ENCODE measurements at regions not wholly inside any gene's neighbourhood (a gene's known extent, or its start where the extent isn't known, plus 50 kb on each side); places are given as distances from the start of the nearest gene placed in this dataset.
"Not testable (repeated sequence)": the region's sequence is repeated elsewhere in the genome, so short reads cannot be mapped to it uniquely, and the experiment has no call there.

GRCh38 chr21:10361214-10361736, 160.1 kb upstream of the TPTE start:
- H3K4me3 ChIP-seq; H4K20me1 ChIP-seq (ENCODE audit: insufficient read depth, poor library complexity, severe bottlenecking); H3K9me2 ChIP-seq (replicated peaks; ENCODE audit: insufficient read depth); H3K4me2 ChIP-seq; H3K79me2 ChIP-seq; H3K4me1 ChIP-seq (ENCODE audit: insufficient read depth); H3K36me3 ChIP-seq (replicated peaks; ENCODE audit: insufficient read depth, low read depth); DNase-seq (ENCODE audit: low spot score); H2AFZ ChIP-seq; H3K27me3 ChIP-seq; H3K27ac ChIP-seq: not testable (repeated sequence)
- peaks cover 32% of the 10 kb centered on the region for H3K9me3 ChIP-seq (ENCODE audit: low read depth)
- 43% methylated on average over 3 of the region's 3 CpGs for WGBS (ENCODE audit: low lambda C conversion rate, missing lambda C conversion rate)

- H3K79me2 ChIP-seq; H4K20me1 ChIP-seq (ENCODE audit: insufficient read depth, poor library complexity, severe bottlenecking); H3K36me3 ChIP-seq (replicated peaks; ENCODE audit: insufficient read depth, low read depth); H3K4me2 ChIP-seq; DNase-seq (ENCODE audit: low spot score); H3K4me1 ChIP-seq (ENCODE audit: insufficient read depth); H2AFZ ChIP-seq; H3K27ac ChIP-seq; H3K4me3 ChIP-seq; H3K27me3 ChIP-seq; H3K9me2 ChIP-seq (replicated peaks; ENCODE audit: insufficient read depth): not testable (repeated sequence)
- H3K9me3 ChIP-seq (ENCODE audit: low read depth) = peaks cover 27% of the 10 kb centered on the region
- 65% methylated on average over 9 of the region's 9 CpGs for WGBS (ENCODE audit: low lambda C conversion rate, missing lambda C conversion rate)
Observed at GRCh38 chr21:10362816-10363215, 158.6 kb upstream of the TPTE start.

GRCh38 chr21:10363321-10363720, 158.1 kb upstream of the TPTE start:
- not testable (repeated sequence) for H4K20me1 ChIP-seq (ENCODE audit: insufficient read depth, poor library complexity, severe bottlenecking); H3K79me2 ChIP-seq; H3K4me3 ChIP-seq; H3K27ac ChIP-seq; DNase-seq (ENCODE audit: low spot score); H3K27me3 ChIP-seq; H3K36me3 ChIP-seq (replicated peaks; ENCODE audit: insufficient read depth, low read depth); H2AFZ ChIP-seq; H3K9me2 ChIP-seq (replicated peaks; ENCODE audit: insufficient read depth); H3K4me2 ChIP-seq; H3K4me1 ChIP-seq (ENCODE audit: insufficient read depth)
- peaks cover 27% of the 10 kb centered on the region for H3K9me3 ChIP-seq (ENCODE audit: low read depth)

- not testable (repeated sequence) for H3K4me2 ChIP-seq; H3K4me3 ChIP-seq; H2AFZ ChIP-seq; H4K20me1 ChIP-seq (ENCODE audit: insufficient read depth, poor library complexity, severe bottlenecking); H3K4me1 ChIP-seq (ENCODE audit: insufficient read depth); H3K27me3 ChIP-seq; H3K36me3 ChIP-seq (replicated peaks; ENCODE audit: insufficient read depth, low read depth); DNase-seq (ENCODE audit: low spot score); H3K9me2 ChIP-seq (replicated peaks; ENCODE audit: insufficient read depth); H3K79me2 ChIP-seq; H3K27ac ChIP-seq
- H3K9me3 ChIP-seq (ENCODE audit: low read depth) = peaks cover 12% of the 10 kb centered on the region
- WGBS (ENCODE audit: low lambda C conversion rate, missing lambda C conversion rate) = 53% methylated on average over 7 of the region's 11 CpGs
Observed at GRCh38 chr21:10366210-10366609, 155.2 kb upstream of the TPTE start.

GRCh38 chr21:10367586-10367985, 153.8 kb upstream of the TPTE start:
- H3K27me3 ChIP-seq; H4K20me1 ChIP-seq (ENCODE audit: insufficient read depth, poor library complexity, severe bottlenecking); H3K4me3 ChIP-seq; H3K9me2 ChIP-seq (replicated peaks; ENCODE audit: insufficient read depth); H3K4me2 ChIP-seq; H3K79me2 ChIP-seq; H3K9me3 ChIP-seq (ENCODE audit: low read depth); H3K27ac ChIP-seq; H3K36me3 ChIP-seq (replicated peaks; ENCODE audit: insufficient read depth, low read depth); H3K4me1 ChIP-seq (ENCODE audit: insufficient read depth); DNase-seq (ENCODE audit: low spot score); H2AFZ ChIP-seq: not testable (repeated sequence)
- WGBS (ENCODE audit: low lambda C conversion rate, missing lambda C conversion rate) = 64% methylated on average over 7 of the region's 8 CpGs

- H3K27ac ChIP-seq; H3K9me2 ChIP-seq (replicated peaks; ENCODE audit: insufficient read depth); H3K4me3 ChIP-seq; H2AFZ ChIP-seq; H3K9me3 ChIP-seq (ENCODE audit: low read depth); H3K27me3 ChIP-seq; DNase-seq (ENCODE audit: low spot score); H3K36me3 ChIP-seq (replicated peaks; ENCODE audit: insufficient read depth, low read depth); H3K4me1 ChIP-seq (ENCODE audit: insufficient read depth); H4K20me1 ChIP-seq (ENCODE audit: insufficient read depth, poor library complexity, severe bottlenecking); H3K4me2 ChIP-seq; H3K79me2 ChIP-seq: not testable (repeated sequence)
- 79% methylated on average over 16 of the region's 16 CpGs for WGBS (ENCODE audit: low lambda C conversion rate, missing lambda C conversion rate)
Observed at GRCh38 chr21:10368323-10368798, 153.0 kb upstream of the TPTE start.

GRCh38 chr21:10369289-10369688, 152.1 kb upstream of the TPTE start:
- H3K4me1 ChIP-seq (ENCODE audit: insufficient read depth); H3K9me3 ChIP-seq (ENCODE audit: low read depth); DNase-seq (ENCODE audit: low spot score); H3K4me3 ChIP-seq; H4K20me1 ChIP-seq (ENCODE audit: insufficient read depth, poor library complexity, severe bottlenecking); H3K9me2 ChIP-seq (replicated peaks; ENCODE audit: insufficient read depth); H3K36me3 ChIP-seq (replicated peaks; ENCODE audit: insufficient read depth, low read depth); H2AFZ ChIP-seq; H3K27ac ChIP-seq; H3K4me2 ChIP-seq; H3K27me3 ChIP-seq; H3K79me2 ChIP-seq: not testable (repeated sequence)
- 81% methylated on average over 1 of the region's 1 CpG for WGBS (ENCODE audit: low lambda C conversion rate, missing lambda C conversion rate)

GRCh38 chr21:10377758-10378157, 143.6 kb upstream of the TPTE start:
- WGBS (ENCODE audit: low lambda C conversion rate, missing lambda C conversion rate) = 78% methylated on average over 10 of the region's 10 CpGs
- H3K9me3 ChIP-seq (ENCODE audit: low read depth) = peaks cover 22% of the 10 kb centered on the region
- H3K4me1 ChIP-seq (ENCODE audit: insufficient read depth); H4K20me1 ChIP-seq (ENCODE audit: insufficient read depth, poor library complexity, severe bottlenecking); H3K4me3 ChIP-seq; H3K9me2 ChIP-seq (replicated peaks; ENCODE audit: insufficient read depth); DNase-seq (ENCODE audit: low spot score); H3K4me2 ChIP-seq; H3K27me3 ChIP-seq; H3K36me3 ChIP-seq (replicated peaks; ENCODE audit: insufficient read depth, low read depth); H3K79me2 ChIP-seq; H3K27ac ChIP-seq; H2AFZ ChIP-seq: not testable (repeated sequence)

- H2AFZ ChIP-seq; H3K4me1 ChIP-seq (ENCODE audit: insufficient read depth); H3K36me3 ChIP-seq (replicated peaks; ENCODE audit: insufficient read depth, low read depth); H3K79me2 ChIP-seq; H3K4me2 ChIP-seq; H3K27ac ChIP-seq; H3K27me3 ChIP-seq; H4K20me1 ChIP-seq (ENCODE audit: insufficient read depth, poor library complexity, severe bottlenecking); DNase-seq (ENCODE audit: low spot score); H3K9me2 ChIP-seq (replicated peaks; ENCODE audit: insufficient read depth); H3K4me3 ChIP-seq: not testable (repeated sequence)
- H3K9me3 ChIP-seq (ENCODE audit: low read depth) = peaks cover 22% of the 10 kb centered on the region
- WGBS (ENCODE audit: low lambda C conversion rate, missing lambda C conversion rate) = 82% methylated on average over 9 of the region's 9 CpGs
Observed at GRCh38 chr21:10379816-10380215, 141.6 kb upstream of the TPTE start.

All from hepatocyte (in vitro differentiated cells).